ACC112 (cell line): ENCODE measurements at regions not wholly inside any gene's neighbourhood (a gene's known extent, or its start where the extent isn't known, plus 50 kb on each side); places are given as distances from the start of the nearest gene placed in this dataset.

ENCODE experiments used
- H2AFZ ChIP-seq: fragments of 200-600 bp; sonication (generic); one replicate; pipeline ENCODE4 v1.6.0; 2017; ENCODE audit warnings: antibody characterized with exemption, low read length; ENCODE audit not compliant: unreplicated experiment
- H3K27ac ChIP-seq: fragments of 200-600 bp; sonication (generic); 2 replicates; pipeline ENCODE4 v1.5.1; 2014; ENCODE audit warnings: low read depth, mild to moderate bottlenecking, antibody characterized with exemption, low read length, moderate library complexity
- H3K27me3 ChIP-seq: fragments of 200-600 bp; sonication (generic); 2 replicates; pipeline ENCODE4 v1.6.1; 2014; ENCODE audit warnings: mild to moderate bottlenecking, antibody characterized with exemption, low read length, moderate library complexity, mixed read lengths; ENCODE audit not compliant: insufficient read depth
- H3K36me3 ChIP-seq: fragments of 200-600 bp; sonication (generic); 2 replicates; pipeline ENCODE4 v1.6.1; 2016; ENCODE audit warnings: mild to moderate bottlenecking, antibody characterized with exemption, low read length, moderate library complexity, mixed read lengths; ENCODE audit not compliant: insufficient read depth
- H3K4me1 ChIP-seq: fragments of 200-600 bp; sonication (generic); one replicate; pipeline ENCODE4 v1.6.1; 2016; ENCODE audit warnings: low read length, mixed read lengths; ENCODE audit not compliant: insufficient read depth, unreplicated experiment, control insufficient read depth
- H3K4me3 ChIP-seq: fragments of 200-600 bp; sonication (generic); 2 replicates; pipeline ENCODE4 v1.5.1; 2014; ENCODE audit warnings: mild to moderate bottlenecking, low read depth, low read length
- H3K79me2 ChIP-seq: fragments of 200-600 bp; sonication (generic); one replicate; pipeline ENCODE4 v1.6.0; 2016; ENCODE audit warnings: low read length; ENCODE audit not compliant: control insufficient read depth, unreplicated experiment, insufficient read depth

GRCh38 chr2:217182926-217183325 lies 323.1 kb upstream of the TNP1 start:
- no peaks in the 10 kb centered on the region for H3K36me3 ChIP-seq
- H3K27ac ChIP-seq, result no peak overlapping the region
- no peak overlapping the region for H3K4me3 ChIP-seq
- H3K79me2 ChIP-seq, result no peaks in the 10 kb centered on the region
- H3K27me3 ChIP-seq, result no peaks in the 10 kb centered on the region
- H2AFZ ChIP-seq, result no peak overlapping the region
- H3K4me1 ChIP-seq, result no peaks in the 10 kb centered on the region

GRCh38 chr2:217181512-217181911 lies 321.6 kb upstream of the TNP1 start:
- Histone ChIP-seq H3K27ac (no peak overlapping the region), H3K4me1 (no peaks in the 10 kb centered on the region), H3K79me2 (no peaks in the 10 kb centered on the region), H3K36me3 (no peaks in the 10 kb centered on the region), H2AFZ (no peak overlapping the region), H3K4me3 (no peak overlapping the region), H3K27me3 (no peaks in the 10 kb centered on the region)

GRCh38 chr2:217179854-217180253 lies 320.0 kb upstream of the TNP1 start:
- H3K79me2 ChIP-seq, result no peaks in the 10 kb centered on the region
- no peaks in the 10 kb centered on the region for H3K36me3 ChIP-seq
- H3K27me3 ChIP-seq, result 0 out of 2 replicates have a peak, but pooled peaks cover 3% of the 10 kb centered on the region
- no peak overlapping the region for H2AFZ ChIP-seq
- no peaks in the 10 kb centered on the region for H3K4me1 ChIP-seq
- H3K4me3 ChIP-seq, result no peak overlapping the region
- no peak overlapping the region for H3K27ac ChIP-seq

- H3K36me3 ChIP-seq, result no peaks in the 10 kb centered on the region
- no peak overlapping the region for H3K27ac ChIP-seq
- H3K79me2 ChIP-seq, result no peaks in the 10 kb centered on the region
- no peak overlapping the region for H3K4me3 ChIP-seq
- H2AFZ ChIP-seq, result no peak overlapping the region
- H3K4me1 ChIP-seq, result no peaks in the 10 kb centered on the region
- 0 out of 2 replicates have a peak, but pooled peaks cover 4% of the 10 kb centered on the region for H3K27me3 ChIP-seq
Observed at GRCh38 chr2:217178341-217178740, 318.5 kb upstream of the TNP1 start.

- Histone ChIP-seq H2AFZ (no peak overlapping the region), H3K79me2 (no peaks in the 10 kb centered on the region), H3K27ac (no peak overlapping the region), H3K4me1 (no peaks in the 10 kb centered on the region), H3K27me3 (0 out of 2 replicates have a peak, but pooled peaks cover 4% of the 10 kb centered on the region), H3K36me3 (no peaks in the 10 kb centered on the region), H3K4me3 (no peak overlapping the region)
Observed at GRCh38 chr2:217177720-217178119, 317.9 kb upstream of the TNP1 start.

GRCh38 chr2:217171874-217172273 lies 312.0 kb upstream of the TNP1 start:
- no peaks in the 10 kb centered on the region for H3K36me3 ChIP-seq
- no peak overlapping the region for H3K4me3 ChIP-seq
- no peak overlapping the region for H3K27ac ChIP-seq
- no peak overlapping the region for H2AFZ ChIP-seq
- 0 out of 2 replicates have a peak, but pooled peaks cover 4% of the 10 kb centered on the region for H3K27me3 ChIP-seq
- no peaks in the 10 kb centered on the region for H3K79me2 ChIP-seq
- H3K4me1 ChIP-seq, result no peaks in the 10 kb centered on the region

- H3K36me3 ChIP-seq, result no peaks in the 10 kb centered on the region
- no peaks in the 10 kb centered on the region for H3K79me2 ChIP-seq
- H3K27me3 ChIP-seq, result no peaks in the 10 kb centered on the region
- no peaks in the 10 kb centered on the region for H3K4me1 ChIP-seq
- H3K4me3 ChIP-seq, result no peak overlapping the region
- no peak overlapping the region for H3K27ac ChIP-seq
- no peak overlapping the region for H2AFZ ChIP-seq
Observed at GRCh38 chr2:217168496-217168895, 308.6 kb upstream of the TNP1 start.

- Histone ChIP-seq H3K4me3 (no peak overlapping the region), H3K36me3 (no peaks in the 10 kb centered on the region), H3K27me3 (no peaks in the 10 kb centered on the region), H2AFZ (no peak overlapping the region), H3K4me1 (no peaks in the 10 kb centered on the region), H3K79me2 (no peaks in the 10 kb centered on the region), H3K27ac (no peak overlapping the region)
Observed at GRCh38 chr2:217167531-217167930, 307.7 kb upstream of the TNP1 start.

GRCh38 chr2:217166241-217166850 lies 306.5 kb upstream of the TNP1 start:
- H3K4me1 ChIP-seq, result no peaks in the 10 kb centered on the region
- H3K4me3 ChIP-seq, result no peak overlapping the region
- H3K27ac ChIP-seq, result no peak overlapping the region
- no peaks in the 10 kb centered on the region for H3K36me3 ChIP-seq
- no peaks in the 10 kb centered on the region for H3K27me3 ChIP-seq
- H2AFZ ChIP-seq, result no peak overlapping the region
- no peaks in the 10 kb centered on the region for H3K79me2 ChIP-seq

GRCh38 chr2:217165547-217165946 lies 305.7 kb upstream of the TNP1 start:
- Histone ChIP-seq H2AFZ (no peak overlapping the region), H3K79me2 (no peaks in the 10 kb centered on the region), H3K27me3 (no peaks in the 10 kb centered on the region), H3K27ac (no peak overlapping the region), H3K4me1 (no peaks in the 10 kb centered on the region), H3K36me3 (no peaks in the 10 kb centered on the region), H3K4me3 (no peak overlapping the region)

- H3K27ac ChIP-seq, result no peak overlapping the region
- H3K27me3 ChIP-seq, result no peaks in the 10 kb centered on the region
- no peaks in the 10 kb centered on the region for H3K36me3 ChIP-seq
- no peak overlapping the region for H3K4me3 ChIP-seq
- H2AFZ ChIP-seq, result no peak overlapping the region
- no peaks in the 10 kb centered on the region for H3K4me1 ChIP-seq
- H3K79me2 ChIP-seq, result no peaks in the 10 kb centered on the region
Observed at GRCh38 chr2:217163987-217164386, 304.1 kb upstream of the TNP1 start.
